GM12891 (cell line): ENCODE measurements at regions not wholly inside any gene's neighbourhood (a gene's known extent, or its start where the extent isn't known, plus 50 kb on each side); places are given as distances from the start of the nearest gene placed in this dataset.

ENCODE experiments used
- POLR2A ChIP-seq: IDR thresholded peaks from 2 replicates; pipeline ENCODE4 v1.6.1; 2011; ENCODE audit warnings: low read depth, low read length, control low read depth
- POLR2AphosphoS5 ChIP-seq: IDR thresholded peaks from 2 replicates; pipeline ENCODE4 v1.6.1; 2011; ENCODE audit warnings: low read depth, low read length, control low read depth
- POU2F2 ChIP-seq: IDR thresholded peaks from 2 replicates; pipeline ENCODE4 v1.6.1; 2011; ENCODE audit warnings: low read depth, mild to moderate bottlenecking, control low read depth, low read length, moderate library complexity

DNA sequence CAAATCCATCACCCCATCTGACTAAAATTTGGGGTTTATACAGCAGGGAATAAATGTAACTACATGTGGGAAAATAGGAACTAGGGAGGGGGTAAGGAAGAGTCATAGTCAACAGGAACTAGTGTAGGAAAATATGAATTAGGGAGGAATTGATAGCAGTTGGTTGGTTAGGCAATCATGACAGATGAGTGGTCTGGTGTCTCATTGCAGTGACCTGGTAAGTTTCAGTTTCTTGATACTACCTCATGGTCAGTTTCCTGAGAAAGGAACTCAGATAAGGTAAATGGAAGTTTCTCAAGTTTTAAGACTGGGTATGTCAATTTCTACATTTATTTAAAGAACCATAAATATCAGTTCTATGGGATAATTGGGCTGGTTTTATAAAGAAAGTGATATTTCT lies 442.3 kb downstream of the NPIPA7 start:
- TF ChIP-seq POLR2AphosphoS5 (no peak), POLR2A (no peak), POU2F2 (no peak)
